LNCAP (cell line): ENCODE measurements at regions not wholly inside any gene's neighbourhood (a gene's known extent, or its start where the extent isn't known, plus 50 kb on each side); places are given as distances from the start of the nearest gene placed in this dataset.

Experiments used
- CTCF ChIP-seq: fragments of 450-650 bp; IDR thresholded peaks from 2 replicates; pipeline ENCODE4 v1.5.1; 2017; ENCODE audit warnings: mild to moderate bottlenecking

GRCh38 chr2:238658820-238659219 is 189.1 kb upstream of the TWIST2 start:
- no peak for TF ChIP-seq CTCF

DNA sequence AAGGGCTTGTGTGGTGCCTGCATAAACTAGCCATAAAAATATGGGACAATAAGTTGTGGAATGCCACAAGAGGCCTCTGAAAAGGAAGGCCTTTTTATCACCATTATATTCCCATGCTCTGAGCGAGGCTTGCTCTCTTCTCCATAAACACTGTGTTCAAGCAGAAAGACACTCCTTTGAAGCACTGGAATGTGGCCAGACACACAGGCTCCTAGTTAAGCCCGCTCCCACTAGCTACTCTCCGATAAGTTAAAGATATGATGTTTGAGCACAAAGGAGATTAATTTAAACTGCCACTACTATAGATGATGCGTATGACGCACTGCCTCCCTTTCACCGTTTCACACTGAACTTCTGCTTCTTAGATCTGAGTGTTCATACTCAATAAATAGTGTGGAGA is 188.7 kb upstream of the TWIST2 start:
- TF ChIP-seq CTCF = no peak

DNA sequence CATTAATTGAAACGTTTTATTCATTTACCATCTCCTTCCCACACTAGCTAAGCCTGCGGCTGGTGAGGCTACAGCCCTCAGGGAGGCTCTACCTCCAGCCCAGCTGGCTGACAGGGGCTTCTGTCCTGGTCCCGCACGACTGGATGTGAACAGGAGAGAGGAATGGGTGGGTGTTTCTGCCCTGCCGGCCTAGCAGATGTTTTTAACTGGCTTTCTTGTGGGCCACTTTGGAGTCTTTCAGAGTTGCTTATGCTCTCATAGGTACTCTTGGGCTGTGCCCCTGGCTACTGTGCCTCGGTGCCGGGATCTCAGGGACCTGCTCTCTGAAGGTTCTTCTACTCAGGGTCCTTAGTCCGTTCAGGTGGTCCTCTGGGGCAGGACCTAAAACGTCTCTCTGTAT is 184.3 kb upstream of the TWIST2 start:
- no peak for TF ChIP-seq CTCF

DNA sequence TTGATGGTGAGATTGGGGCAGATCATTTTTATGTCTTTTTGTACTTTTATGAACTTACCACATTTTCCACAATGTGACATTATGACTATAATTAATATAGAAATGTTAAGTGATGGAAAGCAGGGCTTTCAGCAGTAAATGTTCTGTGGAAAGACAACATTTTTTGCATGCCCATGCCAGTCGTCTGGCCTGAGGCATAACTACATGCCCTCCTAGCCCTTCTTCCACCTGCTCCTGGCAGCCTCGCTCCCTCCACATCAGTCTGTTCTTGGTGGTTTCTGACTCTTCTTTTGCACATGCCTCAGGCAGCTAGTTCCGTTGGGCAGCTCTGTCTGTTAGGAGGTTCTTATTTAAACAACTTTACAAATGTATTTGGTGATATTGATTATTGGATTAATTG is 182.0 kb upstream of the TWIST2 start:
- TF ChIP-seq CTCF = no peak

- TF ChIP-seq CTCF = no peak
Observed at GRCh38 chr2:238666543-238666942, 181.3 kb upstream of the TWIST2 start.

GRCh38 chr2:238667008-238667407 is 180.9 kb upstream of the TWIST2 start:
- TF ChIP-seq CTCF = no peak

DNA sequence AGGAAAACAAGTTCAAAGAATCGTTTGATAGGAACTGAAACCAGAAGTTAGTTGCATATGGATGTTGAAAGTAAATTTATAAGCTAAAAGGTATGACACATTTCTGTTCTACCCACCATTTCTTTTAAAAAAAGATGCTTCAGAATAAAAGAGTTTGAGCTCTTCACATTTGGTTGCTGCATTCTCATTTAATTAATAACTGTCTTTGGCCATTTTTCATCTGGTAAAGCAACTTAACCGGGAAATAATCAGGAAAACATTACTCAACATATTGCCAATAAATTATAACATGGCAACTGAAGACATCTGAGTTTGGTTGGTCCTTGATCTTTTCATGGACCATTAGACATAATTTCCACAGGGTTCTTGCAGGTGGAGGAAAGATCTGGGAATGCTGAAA is 180.2 kb upstream of the TWIST2 start:
- no peak for TF ChIP-seq CTCF

DNA sequence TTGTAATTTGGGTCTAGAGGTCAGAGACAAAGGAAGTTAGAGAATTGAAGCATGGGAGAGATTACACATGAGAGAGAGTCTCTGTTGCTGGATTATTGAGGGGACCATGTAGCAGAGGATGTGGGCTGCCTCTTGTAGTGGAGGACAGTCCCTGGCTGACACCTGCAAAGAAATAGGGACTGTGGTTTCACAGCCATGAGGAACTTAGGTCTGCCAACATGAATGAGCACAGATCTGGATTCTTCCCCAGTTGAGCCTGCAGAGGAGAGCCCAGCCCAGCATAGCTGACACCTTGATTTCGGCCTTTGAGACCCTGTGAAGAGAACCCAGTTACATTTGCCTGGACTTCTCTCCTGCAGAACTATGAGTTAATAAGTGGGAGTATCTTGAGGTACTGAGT is 179.5 kb upstream of the TWIST2 start:
- no peak for TF ChIP-seq CTCF
